HG03060 (cell line): ENCODE measurements at regions not wholly inside any gene's neighbourhood (a gene's known extent, or its start where the extent isn't known, plus 50 kb on each side); places are given as distances from the start of the nearest gene placed in this dataset.
"Not testable (repeated sequence)": the region's sequence is repeated elsewhere in the genome, so short reads cannot be mapped to it uniquely, and the experiment has no call there.

Source experiments
- ATAC-seq: cut with Tn5 transposase; IDR thresholded peaks from one replicate; pipeline ENCODE4 v1.9.1; 2021; ENCODE audit warnings: low read depth, moderate number of reproducible peaks; ENCODE audit not compliant: unreplicated experiment

DNA sequence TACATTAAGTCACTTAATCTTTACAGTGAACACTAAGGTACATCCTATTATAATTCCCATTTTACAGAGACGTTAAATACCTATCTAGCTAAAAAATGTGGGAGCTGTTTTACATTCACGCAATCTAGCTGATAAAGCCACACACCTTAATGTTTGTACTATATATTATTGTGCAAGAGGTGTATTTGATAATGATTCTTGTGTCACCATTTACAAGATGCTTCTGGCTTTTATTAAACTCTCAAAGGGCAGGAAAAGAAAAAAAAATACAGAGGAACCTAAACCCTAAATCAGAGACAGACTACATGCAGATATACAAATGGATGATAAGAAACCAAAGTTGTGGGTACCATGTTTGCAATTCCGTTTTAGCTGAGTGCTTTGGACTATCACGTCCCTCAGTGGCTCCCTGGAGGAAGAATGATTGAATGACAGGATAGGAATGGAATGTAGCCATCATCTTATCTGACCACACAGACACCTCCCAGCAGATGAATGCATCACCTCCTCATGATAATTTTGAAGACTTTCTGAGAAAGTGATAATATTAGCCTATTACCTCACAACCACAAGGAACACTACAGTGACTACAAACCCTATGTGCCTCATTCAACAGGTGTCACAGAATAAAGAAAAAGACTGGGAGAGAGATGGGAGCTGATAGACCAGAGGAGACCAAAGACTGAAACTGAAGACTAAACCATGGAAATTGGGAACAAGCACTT, 230.5 kb upstream of the SERP2 start:
- no peak for ATAC-seq

DNA sequence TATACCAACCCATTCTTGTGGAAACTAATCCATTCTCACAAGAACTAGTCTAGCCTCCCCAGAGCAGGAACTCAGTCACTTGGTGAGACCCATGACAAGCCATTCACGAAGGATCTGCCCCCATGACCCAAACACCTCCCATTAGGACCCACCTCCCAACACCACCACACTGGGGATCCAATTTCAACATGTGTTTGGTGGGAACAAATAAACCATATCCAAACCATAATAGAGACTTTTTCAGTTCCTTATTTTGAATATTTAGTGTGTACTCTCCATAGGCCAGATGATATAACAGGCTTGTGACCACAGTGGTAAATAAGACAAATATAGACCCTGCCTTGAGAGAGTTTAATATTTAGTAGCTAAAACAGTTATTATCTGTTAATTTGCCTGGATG, 227.5 kb upstream of the SERP2 start:
- no peak for ATAC-seq

DNA sequence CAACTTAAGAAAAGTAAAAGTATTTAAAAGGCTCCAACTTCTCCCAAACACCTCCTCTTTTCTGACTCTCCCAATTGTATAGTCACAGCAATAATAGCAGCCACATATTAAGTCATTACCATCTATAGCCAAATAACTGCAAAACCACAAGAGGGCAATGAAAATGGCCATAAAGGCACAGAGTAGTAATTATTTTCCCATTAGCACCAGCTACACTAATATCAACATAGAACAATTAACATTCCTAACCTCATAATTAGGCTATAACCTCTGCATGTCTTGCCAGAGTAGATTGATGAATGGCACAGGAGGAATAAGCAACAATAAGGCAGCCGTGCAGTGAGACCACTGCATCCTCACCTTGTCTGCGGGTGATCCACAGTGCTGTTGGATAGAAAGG, 226.4 kb upstream of the SERP2 start:
- no peak for ATAC-seq

DNA sequence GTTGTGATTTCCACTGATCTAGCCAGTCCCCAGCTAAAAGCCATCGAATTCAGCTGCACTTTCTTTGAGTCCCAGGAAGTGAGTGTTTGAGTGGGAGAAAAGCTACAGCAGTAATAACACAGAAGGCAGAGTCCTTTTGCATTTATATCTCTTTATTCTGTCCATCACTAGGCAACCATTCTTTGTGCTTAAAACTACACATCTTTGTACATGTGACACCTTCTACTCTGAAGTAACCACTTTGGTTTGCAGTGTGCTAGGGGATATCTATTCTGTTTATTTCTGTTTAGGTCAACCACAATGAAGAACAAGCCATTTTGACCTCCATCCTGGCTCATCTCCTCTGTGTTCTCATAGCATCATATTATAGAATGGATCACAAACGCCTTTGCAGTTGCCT, 226.0 kb upstream of the SERP2 start:
- no peak for ATAC-seq

DNA sequence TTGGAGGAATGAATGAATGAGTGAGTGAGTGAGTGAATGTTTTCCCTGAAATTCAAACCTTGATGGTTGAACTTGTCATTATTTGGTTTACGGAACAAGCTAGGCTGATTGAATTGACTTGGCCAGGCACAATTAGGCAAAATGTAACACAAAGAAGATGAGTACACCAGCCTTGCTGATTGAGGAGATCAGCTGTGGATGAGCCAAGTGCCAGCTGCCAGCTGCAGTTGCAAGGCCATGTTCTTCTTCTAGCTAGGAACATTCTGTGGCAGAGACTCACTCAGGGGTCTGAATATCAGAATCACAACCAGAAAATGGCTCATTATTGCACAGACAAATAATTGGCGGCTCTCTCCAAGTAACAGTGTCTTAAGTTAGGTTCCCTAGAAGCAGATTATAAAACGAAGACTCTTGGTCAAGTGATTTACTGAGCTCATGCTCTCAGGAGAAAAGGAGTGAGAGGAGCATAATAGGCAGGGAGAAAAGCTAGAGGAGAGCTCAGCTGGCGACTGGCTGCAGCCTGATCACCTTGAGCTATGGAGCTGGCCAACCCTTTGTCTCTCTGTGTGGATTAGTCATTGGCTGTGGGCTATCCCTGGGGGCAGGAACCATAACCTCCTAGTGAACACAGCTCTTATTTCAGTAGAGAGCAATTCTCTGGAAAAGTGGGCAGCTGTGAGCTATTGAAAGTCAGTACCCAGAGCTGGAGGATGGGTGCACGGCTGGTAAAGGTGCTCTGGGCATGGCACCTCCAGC, 225.3 kb upstream of the SERP2 start:
- no peak for ATAC-seq

DNA sequence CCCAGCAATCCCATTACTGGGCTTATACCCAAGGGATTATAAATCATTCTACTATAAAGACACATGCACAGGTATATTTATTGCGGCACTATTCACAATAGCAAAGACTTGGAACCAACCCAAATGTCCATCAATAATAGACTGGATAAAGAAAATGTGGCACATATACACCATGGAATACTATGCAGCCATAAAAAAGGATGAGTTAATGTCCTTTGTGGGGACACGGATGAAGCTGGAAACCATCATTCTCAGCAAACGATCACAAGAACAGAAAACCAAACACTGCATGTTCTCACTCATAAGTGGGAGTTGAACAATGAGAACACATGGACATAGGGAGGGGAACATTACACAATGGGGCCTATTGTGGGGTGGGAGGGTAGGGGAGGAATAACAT, 224.4 kb upstream of the SERP2 start:
- not testable (repeated sequence) for ATAC-seq

DNA sequence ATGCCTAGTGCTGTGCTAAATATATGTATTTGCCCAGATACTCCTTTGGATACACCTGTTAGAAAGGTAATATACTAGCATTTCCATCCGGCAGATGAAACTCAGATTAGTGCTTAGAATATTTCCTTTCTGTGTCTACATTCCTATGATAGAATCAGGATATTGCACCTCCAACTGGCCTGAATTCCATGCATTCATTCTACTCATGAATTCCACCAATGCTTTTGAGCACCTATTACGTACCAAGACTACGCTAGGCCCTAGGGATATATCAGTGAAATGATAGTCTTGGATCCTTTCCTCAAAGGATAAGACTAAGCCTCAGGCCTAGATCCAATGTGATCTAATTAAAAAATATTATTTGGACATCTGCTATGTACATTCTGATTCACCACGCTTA, 223.8 kb upstream of the SERP2 start:
- ATAC-seq: no peak

DNA sequence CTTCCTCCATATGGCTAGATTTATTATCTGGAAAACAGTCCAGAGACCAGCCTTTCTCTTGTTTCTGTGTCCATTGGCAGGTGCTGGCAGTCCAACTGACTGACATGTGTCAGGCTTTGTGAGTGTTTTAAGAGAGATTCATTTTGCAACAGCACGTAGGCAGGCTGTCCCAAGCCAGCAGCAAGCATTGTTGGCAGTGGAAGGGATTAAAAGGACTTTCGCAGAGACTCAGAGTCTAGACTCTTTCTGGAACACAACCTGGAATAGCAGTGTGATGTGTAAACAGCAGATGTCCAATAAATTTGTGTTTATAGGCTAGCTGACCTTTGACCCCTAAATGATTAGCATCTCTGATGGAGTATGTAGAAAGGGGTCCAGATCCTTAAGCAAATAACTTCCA, 222.2 kb upstream of the SERP2 start:
- no peak for ATAC-seq

DNA sequence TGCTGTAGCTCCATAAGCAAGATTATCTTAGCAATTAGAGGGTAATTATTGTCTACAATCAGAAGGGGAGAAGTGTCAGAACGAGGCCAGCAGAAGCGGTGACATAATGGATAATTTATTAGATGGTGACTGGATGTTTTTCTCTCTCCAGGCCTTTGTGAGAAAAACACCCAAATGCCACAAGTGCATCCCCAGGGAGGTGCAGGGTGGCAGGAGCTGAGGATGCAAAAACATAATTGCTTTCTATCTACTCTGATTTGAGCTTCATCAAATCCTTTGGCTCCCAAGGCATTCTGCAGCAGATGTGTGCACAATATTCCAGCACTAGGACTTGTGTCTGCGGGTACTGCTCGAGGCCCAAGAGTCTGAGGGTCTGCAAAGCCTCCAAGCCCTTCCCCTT, 220.1 kb upstream of the SERP2 start:
- no peak for ATAC-seq

DNA sequence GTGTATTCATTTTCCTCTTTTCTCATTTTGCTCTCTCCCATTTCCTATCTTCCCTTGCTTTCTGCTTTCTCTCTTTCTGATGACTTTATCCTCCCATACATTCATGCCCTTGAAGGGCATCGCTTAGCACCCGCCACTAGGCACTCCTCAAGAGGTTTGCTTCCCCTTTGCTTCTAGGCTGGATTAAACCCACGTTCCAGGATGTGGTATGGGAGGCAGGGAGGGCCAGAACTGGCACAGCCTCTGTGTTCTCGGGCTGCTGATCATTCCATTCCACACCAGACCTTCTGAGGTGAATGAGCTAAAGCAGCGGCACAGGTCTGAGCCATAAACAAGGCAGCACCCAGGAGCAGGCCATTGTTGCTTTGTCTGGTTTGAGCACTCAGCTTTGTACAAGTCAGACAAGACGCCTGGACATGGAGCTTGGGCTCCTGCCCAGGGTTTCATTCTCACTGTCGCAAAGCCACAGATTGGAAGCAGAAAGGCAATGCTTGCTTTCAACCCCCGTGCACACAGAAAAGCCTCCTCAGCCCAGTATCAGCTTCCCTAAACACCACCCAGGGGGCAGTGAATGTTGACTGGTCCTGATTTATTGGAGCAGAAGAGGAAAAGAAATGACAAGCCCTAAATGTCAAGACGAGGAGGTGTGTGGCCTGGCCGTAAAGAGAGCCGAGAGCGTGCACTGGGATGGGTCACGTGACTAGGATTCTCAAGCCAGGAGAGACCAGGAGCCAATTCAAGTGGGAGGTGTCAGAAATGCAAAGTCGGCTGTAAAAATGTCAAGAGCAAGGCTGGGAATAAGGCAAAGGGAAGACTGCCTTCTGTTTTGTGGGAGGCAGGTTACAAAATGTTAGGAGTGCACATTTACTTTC, 218.0 kb upstream of the SERP2 start:
- no peak for ATAC-seq

DNA sequence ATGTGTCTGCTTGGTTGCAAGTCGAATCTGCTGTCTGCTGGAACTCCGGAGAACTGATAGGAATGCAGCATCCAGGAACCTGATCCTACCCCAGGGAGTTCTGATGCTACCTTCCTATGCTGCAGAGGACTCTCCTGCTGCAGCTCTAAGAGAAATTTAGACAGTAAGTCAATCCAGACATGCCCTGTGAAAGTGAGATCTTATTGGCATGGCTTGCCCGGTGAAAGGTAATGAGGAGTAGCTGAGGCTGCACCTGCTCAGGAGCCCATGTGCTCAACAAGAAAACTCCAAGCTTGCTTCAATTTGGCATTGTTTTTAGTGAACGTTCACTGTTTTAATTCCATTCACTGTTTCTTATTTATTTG, 217.3 kb upstream of the SERP2 start:
- no peak for ATAC-seq

DNA sequence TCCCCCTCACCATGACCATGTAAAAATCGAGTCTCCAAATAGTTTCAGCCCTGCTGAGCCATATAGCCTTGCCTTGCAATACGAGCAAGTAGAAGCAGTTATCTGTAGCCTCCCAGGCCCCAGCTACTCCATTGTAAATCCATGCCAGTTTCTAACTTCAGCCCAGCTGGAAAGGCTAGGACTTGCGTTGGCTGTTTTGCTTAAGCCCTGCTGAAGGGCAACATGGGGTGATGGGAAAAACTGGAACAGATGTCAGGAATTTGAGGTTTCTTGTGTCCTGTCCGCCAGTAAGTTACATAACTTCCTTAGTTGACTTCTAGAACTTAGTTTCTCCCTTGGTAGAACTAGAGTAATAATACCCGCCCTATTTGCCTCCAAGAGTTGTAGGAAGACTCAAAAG, 216.0 kb upstream of the SERP2 start:
- ATAC-seq: no peak

DNA sequence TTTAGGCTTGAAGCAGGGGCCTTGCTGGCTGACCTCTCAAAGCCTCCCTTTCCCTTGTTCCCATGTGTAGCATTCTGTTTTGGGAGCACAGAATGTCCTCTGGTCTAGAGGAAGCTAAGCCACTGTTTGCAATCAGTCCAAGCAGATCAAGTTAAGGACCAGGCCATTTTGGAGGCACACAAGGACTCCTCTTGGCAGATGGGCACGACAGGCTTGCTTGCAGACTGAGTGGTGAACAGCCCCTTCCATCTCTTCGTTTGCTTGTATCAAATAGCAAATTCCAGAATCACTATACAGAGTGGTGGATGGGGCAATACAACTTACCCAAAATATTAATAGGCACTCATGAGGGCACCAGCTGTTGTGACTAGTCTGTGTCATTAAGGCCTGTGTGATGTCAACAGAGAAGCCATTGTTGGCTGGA, 215.5 kb upstream of the SERP2 start:
- ATAC-seq: no peak

DNA sequence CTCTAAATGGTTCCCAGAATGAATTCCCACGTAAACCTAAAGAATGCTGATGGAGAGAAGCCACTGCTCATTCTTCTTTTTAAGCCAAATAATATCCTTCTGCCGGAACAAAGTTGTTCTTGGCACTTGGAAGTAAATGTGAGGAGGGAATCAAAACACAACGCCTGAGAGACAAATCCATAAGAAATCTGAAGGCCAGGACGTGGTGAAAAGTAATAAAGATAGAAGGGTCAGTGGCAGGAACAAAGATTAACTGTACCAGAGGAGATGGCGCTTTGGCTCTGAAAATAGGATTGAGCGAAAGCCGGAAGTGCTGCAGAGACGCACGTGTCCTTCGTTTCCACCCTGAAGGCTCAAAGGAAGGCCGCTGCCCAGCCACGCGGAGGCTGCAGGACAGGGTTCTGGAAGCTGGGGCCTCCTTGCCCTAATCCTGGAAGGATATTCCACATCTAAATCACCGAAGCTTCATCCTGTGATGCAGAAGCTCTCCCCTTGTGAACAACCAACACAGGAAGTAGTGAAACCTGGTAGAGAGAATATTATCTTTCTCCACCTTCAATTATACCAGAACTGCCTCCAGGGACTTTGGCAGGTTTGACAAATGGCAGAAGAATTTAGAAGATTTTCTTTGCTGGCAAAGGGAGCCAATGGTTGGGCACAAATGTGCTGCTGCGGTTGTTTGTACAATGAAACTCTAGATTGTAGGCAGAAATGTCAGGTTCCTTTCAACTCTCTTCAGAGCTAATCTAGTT, 214.6 kb upstream of the SERP2 start:
- no peak for ATAC-seq

DNA sequence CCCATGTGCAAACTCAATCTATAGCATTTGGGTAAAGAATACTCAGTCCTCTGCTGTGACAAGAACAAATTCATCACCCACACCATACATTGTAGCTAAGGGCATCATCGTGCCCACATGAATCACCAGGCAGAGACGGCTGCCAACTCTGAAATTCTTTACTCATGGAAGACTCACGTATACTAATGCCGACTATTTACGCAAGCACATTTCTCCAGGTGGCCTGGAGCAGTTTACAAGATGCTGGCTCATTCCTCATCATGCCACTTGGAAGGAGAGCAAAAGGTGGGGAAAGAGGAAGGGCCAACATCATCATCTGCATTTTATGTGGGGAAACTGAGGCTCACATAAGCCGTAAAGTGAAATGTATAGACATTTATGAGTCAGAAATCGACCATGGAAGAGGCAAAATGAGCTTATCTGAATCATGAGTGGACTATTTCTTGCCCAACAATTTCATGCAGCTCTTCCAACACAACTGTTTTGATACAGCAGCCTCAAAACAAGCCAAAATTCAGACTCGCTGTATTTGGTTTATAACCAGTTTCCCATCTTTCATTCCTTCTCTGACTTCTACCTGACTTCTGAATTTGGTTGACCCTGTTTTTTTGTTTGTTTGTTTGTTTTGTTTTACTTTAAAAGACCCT, 213.9 kb upstream of the SERP2 start:
- ATAC-seq: no peak

DNA sequence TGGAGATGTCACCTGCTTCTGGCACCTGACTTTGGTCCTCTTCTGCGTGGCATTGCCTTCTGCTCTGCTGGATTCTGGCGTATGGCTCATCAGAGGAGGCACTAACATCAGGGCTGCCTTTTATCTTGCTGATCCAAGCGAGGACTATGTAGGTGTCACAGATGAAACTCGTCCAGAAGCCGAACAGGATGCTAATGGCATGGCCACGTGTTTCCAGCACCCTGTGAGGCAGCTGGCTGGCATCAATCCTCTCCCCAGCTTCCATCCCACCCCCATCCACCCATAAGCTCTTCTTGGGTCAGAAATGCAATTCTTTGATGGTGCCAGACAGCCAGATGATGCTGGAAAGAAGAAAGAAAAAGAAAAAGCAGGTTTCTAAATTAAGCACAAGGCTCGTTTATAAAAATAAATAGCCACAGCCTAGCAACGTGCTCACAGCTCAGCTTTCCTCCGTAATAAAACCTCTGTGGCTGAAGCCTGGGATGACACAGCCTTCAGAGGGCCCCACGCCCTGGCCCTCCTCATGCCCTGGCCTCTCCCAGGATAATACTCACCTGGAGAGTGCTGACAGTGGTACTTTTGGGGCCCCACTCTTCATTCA, 212.9 kb upstream of the SERP2 start:
- no peak for ATAC-seq

DNA sequence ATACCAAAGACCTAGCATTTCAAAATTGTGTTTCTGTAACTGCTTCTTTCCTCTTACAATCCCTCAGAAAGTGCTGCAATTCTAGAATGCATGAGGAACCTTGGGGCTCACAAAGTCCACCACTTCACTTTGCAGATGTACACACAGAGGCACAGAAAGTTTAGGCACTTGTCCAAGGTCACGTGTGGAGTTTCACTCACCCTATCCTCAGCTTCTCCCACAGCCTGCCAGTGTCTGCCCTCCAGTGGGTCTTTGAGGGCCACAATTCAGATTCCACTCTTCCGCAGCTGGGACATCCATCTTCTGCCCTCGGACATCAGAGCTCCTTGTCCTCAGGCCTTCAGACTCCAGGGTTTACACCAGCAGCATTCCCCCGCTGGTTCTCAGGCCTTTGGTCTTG, 210.5 kb upstream of the SERP2 start:
- ATAC-seq: no peak

DNA sequence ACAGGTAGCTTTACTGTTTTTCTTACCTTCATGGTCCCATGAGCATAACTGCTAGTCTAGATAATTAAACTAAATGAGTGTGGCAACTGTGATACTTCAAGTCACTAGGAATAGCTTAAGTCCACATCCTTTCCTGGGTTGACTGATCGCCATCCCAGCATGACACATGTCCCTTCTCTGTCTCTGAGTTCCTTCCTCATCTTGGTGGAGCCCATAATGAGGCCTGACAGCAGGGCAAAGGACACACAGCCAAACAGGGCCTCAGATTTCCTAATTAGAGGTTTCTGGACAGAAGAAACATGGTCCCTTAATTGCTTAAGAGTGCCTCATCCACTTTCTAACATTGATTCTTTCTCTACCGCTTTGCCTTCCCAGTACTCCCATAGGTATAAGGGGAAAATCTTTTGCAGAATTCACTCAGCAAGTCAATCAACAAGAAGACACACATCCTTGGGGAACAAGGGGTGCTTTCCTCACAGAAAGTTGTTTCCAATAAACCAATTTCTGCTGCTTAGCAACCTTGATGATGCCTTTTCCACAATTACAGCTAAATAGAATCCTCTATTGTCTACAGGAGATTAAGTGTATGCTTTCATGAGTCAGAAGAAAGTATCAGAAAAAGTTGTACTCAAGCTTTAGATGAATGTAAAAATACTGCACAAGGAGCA, 208.3 kb upstream of the SERP2 start:
- ATAC-seq: no peak

DNA sequence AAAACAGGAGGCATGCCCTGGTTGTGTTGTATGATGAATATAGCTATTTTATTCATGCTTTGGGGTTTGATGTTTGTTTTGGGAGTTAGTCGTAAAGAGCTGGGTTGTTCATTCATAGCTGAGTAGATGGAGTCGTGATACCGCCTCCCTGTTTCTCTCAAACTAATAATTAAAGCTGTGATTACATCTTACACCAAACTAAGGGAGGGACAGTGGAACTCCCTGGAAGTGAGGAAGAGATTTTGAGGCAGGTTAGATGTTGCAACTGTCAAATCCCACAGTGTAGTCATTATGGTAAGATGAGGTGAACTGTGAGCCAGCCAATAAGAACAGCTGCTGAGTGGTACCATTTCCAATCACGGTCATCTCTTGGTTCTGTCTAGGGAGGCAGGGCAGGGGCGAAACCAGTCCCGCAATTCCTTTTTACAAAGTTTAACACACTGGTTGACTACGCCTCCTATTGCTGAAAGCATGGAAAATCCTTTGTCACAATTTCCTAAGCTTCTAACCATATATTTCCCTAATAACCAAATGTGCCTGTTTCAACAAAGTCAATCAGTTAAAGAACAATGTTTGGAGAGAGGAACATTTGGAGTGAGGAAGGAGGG, 207.6 kb upstream of the SERP2 start:
- ATAC-seq: no peak
